ENCODE measurements at regions not wholly inside any gene's neighbourhood (a gene's known extent, or its start where the extent isn't known, plus 50 kb on each side); places are given as distances from the start of the nearest gene placed in this dataset.

- DNase-seq = no peak
- POLR2A ChIA-PET = no interaction called here
- peaks cover 0 to 18% (median 10%) of the 10 kb centered on the region in 5 donors for H3K36me3 Mint-ChIP-seq
- Histone ChIP-seq H3K9me3 (ENCODE audit: control insufficient read depth in 2 of 3, low read length in 3 of 3) (no peaks in the 10 kb centered on the region), H3K36me3 (ENCODE audit: control insufficient read depth in 2 of 3, insufficient read depth in 3 of 3, low read length in 3 of 3) (no peaks in the 10 kb centered on the region), H3K4me1 (ENCODE audit: control insufficient read depth in 2 of 2, insufficient read depth in 2 of 2, low read length in 2 of 2) (no peaks in the 10 kb centered on the region), H3K27ac (ENCODE audit: low read depth, low read length) (no peak overlapping the region), H3K4me3 (ENCODE audit: low read length) (no peak overlapping the region), H3K27me3 (ENCODE audit: control insufficient read depth in 2 of 2, insufficient read depth in 2 of 2, low read length in 2 of 2) (no peaks in the 10 kb centered on the region)
- no peak overlapping the region for H3K4me3 Mint-ChIP-seq
- peaks cover 0 to 14% (median 5%) of the 10 kb centered on the region in 11 donors for H3K9me3 Mint-ChIP-seq
- H3K27ac Mint-ChIP-seq = no peak overlapping the region
- H3K27me3 Mint-ChIP-seq = no peaks in the 10 kb centered on the region
- CTCF ChIA-PET = no interaction called here
- no peaks in the 10 kb centered on the region for H3K4me1 Mint-ChIP-seq
- ATAC-seq = no peak
- intact Hi-C loops (cut with micrococcal nuclease) = no loop called here
Observed at GRCh38 chr2:185955050-185955449, 216.4 kb downstream of the FSIP2 start.

DNA sequence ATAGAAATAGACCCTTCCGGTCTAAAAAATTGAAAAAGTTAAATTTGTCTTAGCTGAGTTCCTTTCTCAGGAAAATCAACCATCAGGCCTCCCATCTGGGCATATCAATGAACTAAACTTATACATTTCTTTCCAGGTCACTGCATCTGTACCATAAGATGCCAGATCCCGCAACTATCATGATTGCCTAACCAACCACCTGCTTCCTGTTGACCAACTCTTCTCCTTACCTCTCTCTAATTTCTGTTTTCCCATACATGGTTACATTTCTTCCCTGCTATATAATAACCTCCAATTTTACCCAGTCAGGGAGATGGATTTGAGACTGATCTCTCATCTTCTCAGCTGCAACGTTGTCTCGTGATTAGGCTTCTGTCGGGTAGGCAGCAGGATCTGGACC is 228.7 kb downstream of the FSIP2 start:
- H3K4me3 ChIP-seq (ENCODE audit: low read length) = no peak overlapping the region
- H3K4me1 Mint-ChIP-seq = no peaks in the 10 kb centered on the region
- POLR2A ChIA-PET = interaction anchor here (0.7 kb wide), 1 partner anchor 70 kb away, joined by 3 read pairs; no protein-coding TSS in a partner anchor

GRCh38 chr2:185970148-185970852 is 231.7 kb downstream of the FSIP2 start:
- Histone ChIP-seq H3K4me1 (ENCODE audit: control insufficient read depth in 2 of 2, insufficient read depth in 2 of 2, low read length in 2 of 2) (no peaks in the 10 kb centered on the region), H3K27me3 (ENCODE audit: control insufficient read depth in 2 of 2, insufficient read depth in 2 of 2, low read length in 2 of 2) (no peaks in the 10 kb centered on the region), H3K36me3 (ENCODE audit: control insufficient read depth in 2 of 3, insufficient read depth in 3 of 3, low read length in 3 of 3) (no peaks in the 10 kb centered on the region), H3K4me3 (ENCODE audit: low read length) (no peak overlapping the region), H3K27ac (ENCODE audit: low read depth, low read length) (no peak overlapping the region), H3K9me3 (ENCODE audit: control insufficient read depth in 2 of 3, low read length in 3 of 3) (peaks cover 0 to 4% (median 0%) of the 10 kb centered on the region in 3 experiments)
- no peak for ATAC-seq
- Mint-ChIP-seq H3K4me1 (no peaks in the 10 kb centered on the region), H3K27ac (no peak overlapping the region), H3K36me3 (peaks cover 0 to 14% (median 5%) of the 10 kb centered on the region in 5 donors), H3K27me3 (no peaks in the 10 kb centered on the region), H3K4me3 (no peak overlapping the region), H3K9me3 (peaks cover 0 to 15% (median 8%) of the 10 kb centered on the region in 11 donors)
- intact Hi-C loops (cut with micrococcal nuclease) = no loop called here
- no peak for DNase-seq
- ChIA-PET POLR2A (no interaction called here), CTCF (interaction anchor here (0.7 kb wide), 1 partner anchor 1150 kb away, joined by 4 read pairs; no protein-coding TSS in a partner anchor)

More for the DNA sequence above, 228.7 kb downstream of the FSIP2 start:
- Histone ChIP-seq H3K4me1 (ENCODE audit: control insufficient read depth in 2 of 2, insufficient read depth in 2 of 2, low read length in 2 of 2) (no peaks in the 10 kb centered on the region), H3K27me3 (ENCODE audit: control insufficient read depth in 2 of 2, insufficient read depth in 2 of 2, low read length in 2 of 2) (no peaks in the 10 kb centered on the region), H3K9me3 (ENCODE audit: control insufficient read depth in 2 of 3, low read length in 3 of 3) (no peaks in the 10 kb centered on the region), H3K27ac (ENCODE audit: low read depth, low read length) (no peak overlapping the region), H3K36me3 (ENCODE audit: control insufficient read depth in 2 of 3, insufficient read depth in 3 of 3, low read length in 3 of 3) (no peaks in the 10 kb centered on the region)
- CTCF ChIA-PET = no interaction called here
- peaks cover 0 to 2% (median under 1%) of the 10 kb centered on the region in 5 donors for H3K36me3 Mint-ChIP-seq
- intact Hi-C loops (cut with micrococcal nuclease) = no loop called here
- H3K27ac Mint-ChIP-seq = no peak overlapping the region
- no peak for DNase-seq
- peaks cover 0 to 10% (median 2%) of the 10 kb centered on the region in 11 donors for H3K9me3 Mint-ChIP-seq
- no peak for ATAC-seq
- no peak overlapping the region for H3K4me3 Mint-ChIP-seq
- H3K27me3 Mint-ChIP-seq = no peaks in the 10 kb centered on the region

DNA sequence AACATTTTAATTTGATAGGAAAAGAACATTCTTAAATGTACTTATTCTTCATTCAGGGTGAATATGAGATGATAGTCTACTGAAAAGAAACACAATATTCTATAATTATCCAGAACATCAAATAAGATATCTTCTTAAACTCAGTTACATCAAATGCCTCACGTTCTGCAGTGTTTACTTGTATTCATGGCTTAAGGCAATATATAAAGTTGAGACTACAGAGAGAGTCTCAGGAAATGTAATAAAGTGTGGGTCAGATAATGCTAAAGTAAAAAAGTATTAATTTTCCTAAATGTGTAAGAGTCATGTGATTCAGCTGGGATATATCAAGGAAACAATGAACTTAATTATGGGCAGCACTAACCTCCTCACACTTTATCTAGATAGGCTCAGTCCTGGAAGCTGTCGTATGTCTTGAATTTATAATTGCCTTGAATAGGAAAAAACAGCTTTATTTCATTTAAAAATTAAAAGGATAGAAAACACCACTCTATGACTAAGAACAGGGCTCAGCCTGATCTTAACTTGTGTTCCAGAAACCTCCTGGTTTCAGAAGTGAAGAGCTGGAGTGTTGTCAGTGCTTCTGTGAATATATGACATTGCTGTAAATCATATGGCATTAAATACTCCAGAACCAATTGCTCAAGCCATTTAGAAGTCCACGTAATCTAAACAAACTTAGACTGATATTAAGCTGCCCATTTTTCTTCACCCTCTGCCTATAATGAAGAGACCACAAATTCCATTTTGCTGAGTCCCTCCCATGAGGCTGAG is 240.2 kb downstream of the FSIP2 start:
- POLR2A ChIA-PET = no interaction called here
- Mint-ChIP-seq H3K36me3 (peaks cover 0 to 15% (median 0%) of the 10 kb centered on the region in 5 donors), H3K4me3 (no peak overlapping the region), H3K27me3 (no peaks in the 10 kb centered on the region), H3K27ac (no peak overlapping the region), H3K4me1 (no peaks in the 10 kb centered on the region), H3K9me3 (peaks cover 0 to 10% (median 2%) of the 10 kb centered on the region in 11 donors)
- Histone ChIP-seq H3K4me3 (ENCODE audit: low read length) (no peak overlapping the region), H3K27ac (ENCODE audit: low read depth, low read length) (no peak overlapping the region), H3K27me3 (ENCODE audit: control insufficient read depth in 2 of 2, insufficient read depth in 2 of 2, low read length in 2 of 2) (no peaks in the 10 kb centered on the region), H3K4me1 (ENCODE audit: control insufficient read depth in 2 of 2, insufficient read depth in 2 of 2, low read length in 2 of 2) (no peaks in the 10 kb centered on the region), H3K9me3 (ENCODE audit: control insufficient read depth in 2 of 3, low read length in 3 of 3) (no peaks in the 10 kb centered on the region), H3K36me3 (ENCODE audit: control insufficient read depth in 2 of 3, insufficient read depth in 3 of 3, low read length in 3 of 3) (no peaks in the 10 kb centered on the region)
- DNase-seq (no peak), ATAC-seq (no peak)
- intact Hi-C loops (cut with micrococcal nuclease) = no loop called here
- CTCF ChIA-PET = no interaction called here

- H3K9me3 Mint-ChIP-seq = peaks cover 0 to 5% (median 0%) of the 10 kb centered on the region in 11 donors
- H3K27ac Mint-ChIP-seq = no peak overlapping the region
- Histone ChIP-seq H3K27me3 (ENCODE audit: control insufficient read depth in 2 of 2, insufficient read depth in 2 of 2, low read length in 2 of 2) (no peaks in the 10 kb centered on the region), H3K4me1 (ENCODE audit: control insufficient read depth in 2 of 2, insufficient read depth in 2 of 2, low read length in 2 of 2) (no peaks in the 10 kb centered on the region), H3K36me3 (ENCODE audit: control insufficient read depth in 2 of 3, insufficient read depth in 3 of 3, low read length in 3 of 3) (no peaks in the 10 kb centered on the region), H3K27ac (ENCODE audit: low read depth, low read length) (no peak overlapping the region), H3K4me3 (ENCODE audit: low read length) (no peak overlapping the region), H3K9me3 (ENCODE audit: control insufficient read depth in 2 of 3, low read length in 3 of 3) (no peaks in the 10 kb centered on the region)
- H3K4me3 Mint-ChIP-seq = no peak overlapping the region
- DNase-seq = no peak
- POLR2A ChIA-PET = no interaction called here
- intact Hi-C loops (cut with micrococcal nuclease) = no loop called here
- H3K4me1 Mint-ChIP-seq = no peaks in the 10 kb centered on the region
- no peaks in the 10 kb centered on the region for H3K27me3 Mint-ChIP-seq
- H3K36me3 Mint-ChIP-seq = peaks cover 0 to 9% (median 0%) of the 10 kb centered on the region in 5 donors
- CTCF ChIA-PET = no interaction called here
- ATAC-seq = no peak
Observed at GRCh38 chr2:185979546-185980071, 241.0 kb downstream of the FSIP2 start.

DNA sequence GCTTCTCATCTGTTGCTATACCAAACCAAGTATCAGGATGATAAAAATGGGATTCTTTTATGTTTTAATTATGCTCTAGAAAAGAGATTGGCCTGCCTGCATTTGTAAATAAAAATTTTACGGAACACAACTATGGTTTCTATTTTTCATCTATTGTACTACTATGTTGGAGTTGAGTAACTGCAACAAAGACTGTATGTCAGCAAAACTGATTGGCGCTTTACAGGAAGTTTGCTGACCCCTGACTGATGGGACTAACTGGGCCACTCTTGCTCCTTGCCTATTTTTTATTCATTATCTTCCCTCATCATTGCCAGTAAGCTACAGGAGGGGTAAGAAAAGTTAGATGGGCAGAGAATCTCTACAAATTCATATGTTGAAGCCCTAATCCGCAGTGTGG is 242.3 kb downstream of the FSIP2 start:
- Mint-ChIP-seq H3K9me3 (peaks cover 0 to 5% (median 0%) of the 10 kb centered on the region in 11 donors), H3K27me3 (no peaks in the 10 kb centered on the region), H3K4me3 (no peak overlapping the region), H3K36me3 (peaks cover 0 to 13% (median 0%) of the 10 kb centered on the region in 5 donors), H3K27ac (no peak overlapping the region), H3K4me1 (no peaks in the 10 kb centered on the region)
- Histone ChIP-seq H3K9me3 (ENCODE audit: control insufficient read depth in 2 of 3, low read length in 3 of 3) (no peaks in the 10 kb centered on the region), H3K27ac (ENCODE audit: low read depth, low read length) (no peak overlapping the region), H3K4me3 (ENCODE audit: low read length) (no peak overlapping the region), H3K27me3 (ENCODE audit: control insufficient read depth in 2 of 2, insufficient read depth in 2 of 2, low read length in 2 of 2) (no peaks in the 10 kb centered on the region), H3K36me3 (ENCODE audit: control insufficient read depth in 2 of 3, insufficient read depth in 3 of 3, low read length in 3 of 3) (no peaks in the 10 kb centered on the region), H3K4me1 (ENCODE audit: control insufficient read depth in 2 of 2, insufficient read depth in 2 of 2, low read length in 2 of 2) (no peaks in the 10 kb centered on the region)
- ATAC-seq (no peak), DNase-seq (no peak)
- ChIA-PET POLR2A (no interaction called here), CTCF (no interaction called here)
- intact Hi-C loops (cut with micrococcal nuclease) = no loop called here

Data from naive thymus-derived CD4-positive, alpha-beta T cell (primary cell).